Stimulated activated CD4-positive, alpha-beta T cell treated with anti-CD3 and anti-CD28 coated beads, Interleukin-15, amount 100 ng/mL, for 24 hours (primary cell): ENCODE measurements at regions not wholly inside any gene's neighbourhood (a gene's known extent, or its start where the extent isn't known, plus 50 kb on each side); places are given as distances from the start of the nearest gene placed in this dataset.

Experiments
- DNase-seq: peaks from one replicate; pipeline ENCODE4 v3.0.0-alpha.2; 2020

GRCh38 chr18:37662546-37663339 is 97.1 kb upstream of the CELF4 start:
- DNase-seq = no peak

DNA sequence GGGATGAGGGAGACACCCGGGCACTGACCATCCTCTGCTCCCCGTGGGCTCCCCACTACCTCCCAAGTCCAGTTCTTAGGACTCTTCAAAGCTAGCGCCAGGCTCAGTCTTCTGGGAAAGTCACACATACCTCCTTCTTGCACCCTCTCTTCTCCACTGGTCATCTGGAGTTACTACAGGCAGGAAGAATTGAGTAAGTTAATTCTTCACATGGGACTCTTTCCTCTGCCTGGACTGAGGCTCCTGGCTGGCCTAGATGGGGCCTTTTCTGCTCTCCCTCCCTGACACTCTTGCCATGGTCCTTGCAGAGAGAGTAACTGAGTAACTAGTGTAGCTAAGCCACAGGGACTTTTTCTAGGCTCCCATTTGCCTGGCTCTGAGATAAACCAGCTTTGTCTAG is 96.5 kb upstream of the CELF4 start:
- DNase-seq = no peak

- no peak for DNase-seq
Observed at GRCh38 chr18:37661478-37661877, 95.9 kb upstream of the CELF4 start.

- DNase-seq = no peak
Observed at GRCh38 chr18:37661061-37661460, 95.5 kb upstream of the CELF4 start.

GRCh38 chr18:37660658-37661057 is 95.1 kb upstream of the CELF4 start:
- DNase-seq = no peak

DNA sequence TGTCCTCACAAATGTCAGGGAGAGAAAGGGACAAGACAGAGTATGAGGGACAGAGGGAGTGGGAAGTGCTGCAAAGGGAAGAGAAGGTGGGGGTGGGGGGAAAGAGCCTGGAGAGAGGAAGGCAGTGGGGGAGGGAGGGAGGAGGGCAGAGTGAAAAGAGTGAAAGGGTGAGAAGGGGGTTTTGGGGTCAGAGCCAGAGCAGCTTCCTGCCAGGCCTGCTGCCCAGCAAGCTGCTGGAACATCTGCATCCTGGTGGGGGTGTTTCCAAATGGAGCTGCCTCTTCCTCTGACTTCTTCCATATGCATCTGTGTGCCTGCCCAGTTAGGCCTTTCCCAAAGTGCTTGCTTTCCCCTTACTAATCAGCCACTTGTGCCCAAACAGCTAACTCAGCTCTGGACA is 94.3 kb upstream of the CELF4 start:
- no peak for DNase-seq

GRCh38 chr18:37658894-37659293 is 93.3 kb upstream of the CELF4 start:
- no peak for DNase-seq

DNA sequence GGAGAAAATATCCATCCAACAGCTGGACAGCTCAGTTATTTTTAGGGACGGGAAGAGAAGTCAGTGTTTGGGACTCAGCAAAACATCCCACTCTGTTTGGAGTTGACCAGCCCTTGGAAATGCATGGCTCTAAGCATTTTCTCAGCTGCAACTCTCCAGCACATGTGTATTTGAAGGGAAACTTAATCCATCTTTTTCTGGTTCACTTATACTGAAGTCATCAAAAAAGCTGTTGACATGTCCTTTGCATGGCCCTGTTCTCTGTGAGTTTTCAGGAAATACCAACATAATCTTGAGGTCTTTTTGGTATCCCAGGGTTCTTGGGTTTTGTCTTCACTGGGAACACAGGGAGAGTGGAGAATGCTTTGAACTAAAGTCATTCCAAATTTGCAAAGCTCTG is 91.9 kb upstream of the CELF4 start:
- DNase-seq = no peak

DNA sequence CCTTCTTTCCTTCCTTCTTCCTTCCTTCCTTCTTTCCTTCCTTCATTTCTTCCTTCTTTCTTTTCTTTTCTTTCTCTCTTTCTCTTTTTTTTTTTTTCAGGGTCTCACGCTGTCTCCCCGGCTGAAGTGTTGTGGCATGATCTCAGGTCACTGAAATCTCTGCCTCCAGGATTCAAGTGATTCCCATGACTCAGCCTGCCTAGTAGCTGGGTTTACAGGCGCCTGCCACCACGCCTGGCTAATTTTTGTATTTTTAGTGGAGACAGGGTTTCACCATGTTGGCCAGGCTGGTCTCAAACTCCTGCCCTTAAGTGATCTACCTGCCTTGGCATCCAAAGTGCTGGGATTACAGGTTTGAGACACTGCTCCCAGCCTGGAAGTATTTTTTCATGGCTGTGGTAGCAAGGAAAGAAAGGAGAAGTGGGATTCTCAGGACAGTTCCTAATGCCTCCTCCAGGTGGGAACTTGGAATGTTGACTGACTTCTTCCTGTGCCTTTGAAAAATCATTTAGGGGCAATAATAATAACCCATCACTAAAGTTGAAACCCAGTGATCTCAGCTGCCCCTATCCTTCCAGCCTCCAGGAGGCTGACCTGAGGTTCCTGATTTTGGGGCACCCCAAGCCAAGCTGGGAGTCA is 89.3 kb upstream of the CELF4 start:
- DNase-seq = no peak

DNA sequence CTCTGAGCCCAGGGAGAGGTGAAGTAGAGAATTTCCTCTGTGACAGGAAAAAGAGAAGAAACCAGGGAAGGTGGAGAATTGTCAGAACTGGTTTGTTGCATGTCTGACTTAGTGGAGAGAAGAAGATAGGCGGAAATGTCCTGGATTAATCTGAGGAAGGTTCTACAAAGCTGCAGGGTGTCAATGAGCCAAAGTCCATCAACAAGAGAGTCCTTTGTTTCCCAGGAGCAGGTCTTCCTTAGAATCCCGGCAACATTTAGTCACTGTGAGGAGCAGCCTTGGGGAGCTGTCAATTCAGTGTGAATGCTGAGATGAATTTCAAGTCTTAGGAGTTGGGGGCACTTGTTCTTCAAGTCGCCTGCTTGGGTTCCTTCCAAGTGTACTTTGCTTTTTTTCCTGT is 88.4 kb upstream of the CELF4 start:
- DNase-seq = no peak

- no peak for DNase-seq
Observed at GRCh38 chr18:37653618-37654017, 88.0 kb upstream of the CELF4 start.

DNA sequence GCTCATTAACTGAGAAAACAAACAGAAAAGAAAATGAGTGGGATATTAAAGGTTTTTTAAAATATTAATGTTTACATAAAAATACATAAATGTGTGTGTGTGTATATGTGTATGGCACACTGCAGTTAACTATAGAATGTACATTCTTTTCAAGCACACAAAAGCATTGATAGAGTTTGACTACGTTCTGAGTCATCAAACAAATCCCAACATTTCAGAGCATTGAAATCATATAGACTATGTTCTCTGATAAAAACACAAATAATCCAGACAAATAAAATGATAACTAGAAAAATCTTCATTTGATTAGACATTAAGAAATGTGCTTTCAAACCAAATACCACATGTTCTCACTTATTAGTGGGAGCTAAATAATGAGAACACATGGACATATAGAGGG is 84.3 kb upstream of the CELF4 start:
- no peak for DNase-seq

- DNase-seq = no peak
Observed at GRCh38 chr18:37649416-37649815, 83.8 kb upstream of the CELF4 start.

GRCh38 chr18:37641573-37641972 is 76.0 kb upstream of the CELF4 start:
- DNase-seq = no peak

- DNase-seq = no peak
Observed at GRCh38 chr18:37640504-37640903, 74.9 kb upstream of the CELF4 start.

DNA sequence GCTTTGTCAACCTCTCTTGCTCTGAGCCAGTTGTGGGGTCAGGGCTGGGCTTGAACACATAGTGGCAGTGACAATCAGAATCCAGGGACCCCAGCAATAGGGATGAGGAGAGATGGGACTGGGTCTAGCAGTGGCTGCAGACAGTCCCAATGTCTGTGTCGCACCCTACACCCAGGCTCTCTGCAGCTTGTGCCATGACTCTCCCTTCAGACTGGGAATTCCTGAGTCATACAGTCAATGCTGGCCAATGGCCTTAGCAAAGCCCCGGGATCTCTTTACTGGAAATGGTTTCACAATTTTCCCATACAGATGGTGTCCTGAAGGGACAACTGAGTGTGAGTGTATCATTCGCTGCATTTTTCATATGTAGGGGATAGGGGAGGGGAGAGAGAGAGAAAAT is 74.2 kb upstream of the CELF4 start:
- no peak for DNase-seq

DNA sequence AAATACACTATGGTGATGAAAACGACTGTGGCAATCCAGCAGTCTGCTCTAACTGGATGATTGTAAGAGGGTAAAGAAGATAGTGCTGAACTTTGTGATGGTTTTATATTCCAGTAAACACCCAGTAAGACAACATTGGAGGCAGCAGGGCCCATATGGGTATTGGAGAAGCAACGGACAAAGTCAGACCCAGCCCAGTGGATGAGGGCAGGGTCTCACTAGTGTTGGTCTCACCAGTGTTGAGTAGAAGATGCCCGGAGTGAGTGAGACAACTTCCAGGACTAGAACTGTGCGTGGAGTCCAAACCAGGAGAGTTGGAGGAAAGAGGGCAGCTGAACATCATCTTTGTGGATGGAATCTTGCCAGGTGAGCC is 71.9 kb upstream of the CELF4 start:
- no peak for DNase-seq

DNA sequence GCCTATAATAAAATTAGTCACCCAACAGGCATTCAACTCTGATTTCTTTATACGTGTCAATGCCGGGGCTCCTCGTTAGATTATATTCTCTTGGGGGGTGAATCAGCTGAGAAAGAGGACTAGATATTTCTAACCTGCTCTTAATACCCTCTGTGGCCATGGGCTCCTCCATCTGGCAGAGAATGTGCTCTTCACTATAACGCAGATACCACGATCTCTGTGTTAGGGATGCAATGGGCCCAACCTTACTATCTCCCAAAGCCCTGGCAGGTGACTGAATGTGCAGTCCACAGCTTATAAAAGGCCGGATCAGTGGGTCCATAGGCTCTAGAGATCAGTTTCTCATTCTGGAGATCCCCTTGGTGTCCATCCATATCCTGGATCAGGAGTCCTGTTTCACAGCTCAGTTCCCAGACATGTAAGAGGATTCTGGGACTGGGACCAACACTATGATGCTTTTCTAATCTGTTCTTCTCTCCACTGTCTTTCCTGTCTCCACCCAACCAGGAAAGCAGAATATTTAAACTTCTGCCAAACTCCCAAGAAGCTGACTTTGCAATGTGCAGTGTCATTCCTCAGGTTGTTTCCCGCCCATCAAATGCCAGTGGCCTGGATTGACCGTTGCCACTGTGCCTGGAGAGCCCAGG is 71.4 kb upstream of the CELF4 start:
- no peak for DNase-seq

DNA sequence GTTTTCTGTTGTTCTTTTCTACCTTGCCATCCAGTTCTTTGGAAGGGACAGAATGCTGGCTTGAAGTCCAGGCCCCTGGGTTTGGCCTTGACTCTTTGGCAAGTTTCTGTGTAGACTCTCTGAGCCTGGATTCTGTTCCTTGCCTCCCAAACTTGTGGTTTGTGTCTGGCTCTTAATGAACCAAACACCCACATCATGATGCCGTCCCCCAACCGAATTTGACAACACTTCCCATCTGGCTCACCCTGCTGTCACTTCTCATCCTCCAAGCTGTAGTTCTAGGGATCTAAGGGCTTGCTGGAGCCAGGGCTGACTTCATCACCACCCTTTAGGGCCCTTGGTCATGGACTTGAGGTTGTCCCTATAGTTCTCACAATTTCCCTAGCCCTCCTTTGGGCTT is 68.9 kb upstream of the CELF4 start:
- no peak for DNase-seq

DNA sequence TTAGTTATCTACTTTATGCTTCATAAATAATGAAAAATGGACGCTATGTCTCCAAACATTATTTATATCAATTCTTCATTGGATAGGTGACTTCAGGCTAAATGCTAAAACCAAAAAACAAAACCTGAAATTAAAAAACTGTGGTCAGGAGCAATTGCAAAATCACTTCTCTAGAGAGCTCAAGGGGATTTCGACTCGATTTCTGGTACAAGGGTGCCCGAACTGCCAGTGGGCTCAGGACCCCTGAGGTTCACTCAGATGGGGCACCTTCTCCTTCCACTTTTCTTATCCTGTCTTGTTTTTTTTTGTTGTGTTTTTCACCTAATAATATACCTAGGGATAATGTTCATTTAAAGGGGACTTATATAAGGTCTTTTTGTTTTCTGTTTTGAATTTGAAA is 65.8 kb upstream of the CELF4 start:
- DNase-seq = no peak

DNA sequence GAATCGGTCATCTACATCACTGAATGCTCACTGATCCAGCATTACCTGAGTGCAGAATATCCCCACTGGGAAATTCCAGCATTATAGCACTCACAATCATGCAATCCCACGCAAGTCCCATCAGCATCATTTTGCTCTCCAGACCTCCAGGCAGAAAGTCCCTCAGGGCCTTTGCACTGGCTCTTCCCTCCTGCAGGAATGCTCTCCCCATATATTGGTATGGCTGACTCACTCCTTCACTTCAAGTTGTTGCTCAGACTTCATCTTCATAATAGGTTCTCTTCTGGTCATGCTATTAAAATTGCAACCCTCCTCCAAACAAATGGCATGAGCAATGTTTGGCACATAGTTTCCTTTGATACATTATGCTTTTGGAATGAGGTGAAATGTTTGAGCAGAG is 64.7 kb upstream of the CELF4 start:
- DNase-seq = no peak

GRCh38 chr18:37628470-37629220 is 63.0 kb upstream of the CELF4 start:
- DNase-seq = no peak

GRCh38 chr18:37624318-37624717 is 58.7 kb upstream of the CELF4 start:
- DNase-seq = no peak

DNA sequence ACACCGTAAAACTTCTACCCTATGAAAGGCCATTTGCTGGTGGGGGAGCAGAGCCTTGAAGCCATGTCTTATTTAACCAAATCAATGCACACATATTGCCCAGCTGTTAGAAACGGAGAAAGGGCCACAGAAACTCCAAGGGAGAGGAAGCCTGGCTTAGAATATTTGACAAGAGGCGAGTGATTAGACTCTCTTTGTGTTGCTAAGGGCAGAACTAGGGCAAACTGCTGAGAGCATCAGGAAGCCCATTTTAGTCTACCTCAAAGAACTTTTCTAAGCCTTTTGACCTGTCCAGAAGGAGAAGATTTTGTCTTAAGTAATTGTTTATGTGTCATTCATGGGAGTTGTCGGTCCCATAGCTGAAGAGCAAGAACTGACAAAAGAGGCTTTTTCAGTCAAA is 54.4 kb upstream of the CELF4 start:
- DNase-seq = no peak
